Stomach (tissue), 4 donors: ENCODE measurements at regions not wholly inside any gene's neighbourhood (a gene's known extent, or its start where the extent isn't known, plus 50 kb on each side); places are given as distances from the start of the nearest gene placed in this dataset.

Source experiments
- POLR2A ChIP-seq, 4 donors: fragments of 450-650 bp; IDR thresholded peaks; one replicate each; pipeline ENCODE4 v1.6.1; 2016; ENCODE audit warnings: antibody characterized with exemption in 4 of 4, control low read depth in 2 of 4, mild to moderate bottlenecking in 1 of 4, moderate library complexity in 1 of 4
- TF ChIP-seq, protein P1 (sequence below), 7 experiments: fragments of 450-650 bp in 4 of 7; fragments of 200-600 bp in 3 of 7; sonication (generic) in 3 of 7; IDR thresholded peaks; one replicate each; pipeline ENCODE4 v1.5.1; 2016 to 2019; ENCODE audit warnings: antibody characterized with exemption in 7 of 7, control low read depth in 2 of 7, mild to moderate bottlenecking in 1 of 7

DNA sequence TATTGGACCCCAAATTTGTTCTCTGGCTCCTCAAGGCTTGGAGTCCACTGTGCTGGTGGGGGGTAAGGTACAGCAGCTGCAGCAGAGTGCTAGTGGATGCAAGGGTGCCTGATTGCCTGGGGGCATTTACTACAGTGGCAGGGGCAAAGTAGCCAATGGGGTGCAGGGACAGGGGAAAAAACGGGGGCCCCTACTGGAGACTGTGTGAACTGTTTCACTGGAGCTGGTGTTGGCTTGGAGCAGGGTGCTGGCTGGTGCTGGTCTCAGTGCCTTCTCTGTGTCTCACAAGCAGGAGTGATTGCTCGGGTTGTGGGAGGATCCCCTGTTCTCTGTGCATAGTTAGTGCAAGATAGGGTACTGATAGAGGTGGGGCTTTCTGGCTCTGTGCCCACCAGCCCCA is 935.9 kb downstream of the JRKL start:
- TF ChIP-seq POLR2A (IDR thresholded peaks at IDR 0.05) = no peak
- TF ChIP-seq, protein P1, sequence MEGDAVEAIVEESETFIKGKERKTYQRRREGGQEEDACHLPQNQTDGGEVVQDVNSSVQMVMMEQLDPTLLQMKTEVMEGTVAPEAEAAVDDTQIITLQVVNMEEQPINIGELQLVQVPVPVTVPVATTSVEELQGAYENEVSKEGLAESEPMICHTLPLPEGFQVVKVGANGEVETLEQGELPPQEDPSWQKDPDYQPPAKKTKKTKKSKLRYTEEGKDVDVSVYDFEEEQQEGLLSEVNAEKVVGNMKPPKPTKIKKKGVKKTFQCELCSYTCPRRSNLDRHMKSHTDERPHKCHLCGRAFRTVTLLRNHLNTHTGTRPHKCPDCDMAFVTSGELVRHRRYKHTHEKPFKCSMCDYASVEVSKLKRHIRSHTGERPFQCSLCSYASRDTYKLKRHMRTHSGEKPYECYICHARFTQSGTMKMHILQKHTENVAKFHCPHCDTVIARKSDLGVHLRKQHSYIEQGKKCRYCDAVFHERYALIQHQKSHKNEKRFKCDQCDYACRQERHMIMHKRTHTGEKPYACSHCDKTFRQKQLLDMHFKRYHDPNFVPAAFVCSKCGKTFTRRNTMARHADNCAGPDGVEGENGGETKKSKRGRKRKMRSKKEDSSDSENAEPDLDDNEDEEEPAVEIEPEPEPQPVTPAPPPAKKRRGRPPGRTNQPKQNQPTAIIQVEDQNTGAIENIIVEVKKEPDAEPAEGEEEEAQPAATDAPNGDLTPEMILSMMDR (IDR thresholded peaks at IDR 0.05) = no peak
